ENCODE measurements at regions not wholly inside any gene's neighbourhood (a gene's known extent, or its start where the extent isn't known, plus 50 kb on each side); places are given as distances from the start of the nearest gene placed in this dataset.

DNA sequence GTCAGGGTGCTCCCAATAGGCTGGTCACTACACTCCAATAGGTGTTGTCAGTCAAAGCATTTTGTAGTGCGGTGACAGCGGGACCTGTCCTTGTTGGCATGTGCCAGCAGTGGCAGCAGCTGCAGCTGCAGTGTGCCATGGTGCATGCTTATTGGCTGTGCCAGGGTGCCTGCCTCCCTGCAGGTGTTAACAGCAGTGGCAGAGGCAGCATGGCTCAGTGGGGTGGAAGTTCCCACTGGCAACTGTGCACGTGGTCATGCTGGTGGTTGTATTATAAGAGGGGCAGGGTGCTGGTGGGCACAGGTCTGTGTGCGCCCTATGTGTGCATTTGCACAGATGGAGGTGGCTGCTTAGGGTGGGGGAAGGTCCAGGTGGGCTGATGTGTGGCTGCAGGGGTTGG is 133.7 kb upstream of the EDIL3 start:
- Histone ChIP-seq H2AK5ac (ENCODE audit: low read depth, low read length) (no peak overlapping the region), H4K91ac (ENCODE audit: low read depth, low read length, poor library complexity) (peak overlapping the region; percentile 46), H3K27ac (replicated peaks; ENCODE audit: low read length) (no peak overlapping the region), H3K36me3 (replicated peaks in 1 of 2; ENCODE audit: control insufficient read depth in 2 of 2, insufficient read depth in 2 of 2, low read length in 2 of 2) (no peaks in the 10 kb centered on the region), H3K4ac (ENCODE audit: low read length) (no peak overlapping the region), H3K9me3 (replicated peaks in 1 of 2; ENCODE audit: control insufficient read depth in 2 of 2, insufficient read depth in 1 of 2, low read depth in 1 of 2, low read length in 2 of 2) (no peaks in the 10 kb centered on the region), H3K18ac (ENCODE audit: low read length) (peak overlapping the region; percentile 55), H3K27me3 (ENCODE audit: control insufficient read depth in 3 of 3, insufficient read depth in 3 of 3, low read depth in 1 of 3, low read length in 3 of 3) (no peaks in the 10 kb centered on the region), H3K14ac (ENCODE audit: low read length) (no peak overlapping the region), H3K4me3 (ENCODE audit: low read length in 2 of 2) (peak overlapping the region in 1 of 2 donors; percentile 30), H2BK15ac (ENCODE audit: low read length) (no peak overlapping the region), H2BK120ac (ENCODE audit: low read depth, low read length) (no peak overlapping the region), H3K4me1 (ENCODE audit: control insufficient read depth in 2 of 2, insufficient read depth in 1 of 2, low read depth in 1 of 2, low read length in 2 of 2) (no peaks in the 10 kb centered on the region), H2AFZ (ENCODE audit: low read length) (no peak overlapping the region), H3K23ac (ENCODE audit: low read depth, low read length, poor library complexity) (peak overlapping the region; percentile 5), H2BK5ac (ENCODE audit: low read length) (no peak overlapping the region), H3K79me1 (ENCODE audit: low read depth, low read length) (no peaks in the 10 kb centered on the region), H2BK12ac (ENCODE audit: low read length) (no peak overlapping the region), H4K8ac (ENCODE audit: low read depth, low read length) (peak overlapping the region; percentile 7), H3K4me2 (ENCODE audit: insufficient read depth, low read length, poor library complexity, severe bottlenecking) (no peak overlapping the region), H3K9ac (ENCODE audit: low read depth, low read length, poor library complexity) (no peak overlapping the region)
- no CpG with 5 or more reads among the region's 4 CpGs for WGBS, 2 donors (ENCODE audit: extremely low coverage in 2 of 2, insufficient read length in 2 of 2, insufficient replicate concordance in 1 of 2)
- DNase-seq (ENCODE audit: low spot score) = no peak

- Histone ChIP-seq H3K27ac (replicated peaks; ENCODE audit: low read length) (no peak overlapping the region), H2AFZ (ENCODE audit: low read length) (no peak overlapping the region), H2BK12ac (ENCODE audit: low read length) (no peak overlapping the region), H3K36me3 (replicated peaks in 1 of 2; ENCODE audit: control insufficient read depth in 2 of 2, insufficient read depth in 2 of 2, low read length in 2 of 2) (no peaks in the 10 kb centered on the region), H3K4me1 (ENCODE audit: control insufficient read depth in 2 of 2, insufficient read depth in 1 of 2, low read depth in 1 of 2, low read length in 2 of 2) (no peaks in the 10 kb centered on the region), H3K23ac (ENCODE audit: low read depth, low read length, poor library complexity) (no peak overlapping the region), H2BK15ac (ENCODE audit: low read length) (no peak overlapping the region), H3K4me3 (ENCODE audit: low read length in 2 of 2) (no peak overlapping the region), H3K27me3 (ENCODE audit: control insufficient read depth in 3 of 3, insufficient read depth in 3 of 3, low read depth in 1 of 3, low read length in 3 of 3) (no peaks in the 10 kb centered on the region), H3K18ac (ENCODE audit: low read length) (no peak overlapping the region), H2BK5ac (ENCODE audit: low read length) (no peak overlapping the region), H3K4me2 (ENCODE audit: insufficient read depth, low read length, poor library complexity, severe bottlenecking) (no peak overlapping the region), H2AK5ac (ENCODE audit: low read depth, low read length) (no peak overlapping the region), H4K8ac (ENCODE audit: low read depth, low read length) (no peak overlapping the region), H4K91ac (ENCODE audit: low read depth, low read length, poor library complexity) (no peak overlapping the region), H3K14ac (ENCODE audit: low read length) (no peak overlapping the region), H3K79me1 (ENCODE audit: low read depth, low read length) (no peaks in the 10 kb centered on the region), H3K4ac (ENCODE audit: low read length) (no peak overlapping the region), H3K9me3 (replicated peaks in 1 of 2; ENCODE audit: control insufficient read depth in 2 of 2, insufficient read depth in 1 of 2, low read depth in 1 of 2, low read length in 2 of 2) (no peaks in the 10 kb centered on the region), H2BK120ac (ENCODE audit: low read depth, low read length) (no peak overlapping the region), H3K9ac (ENCODE audit: low read depth, low read length, poor library complexity) (no peak overlapping the region)
- DNase-seq (ENCODE audit: low spot score) = no peak
Measured at GRCh38 chr5:84506625-84507024, 121.9 kb upstream of the EDIL3 start.

DNA sequence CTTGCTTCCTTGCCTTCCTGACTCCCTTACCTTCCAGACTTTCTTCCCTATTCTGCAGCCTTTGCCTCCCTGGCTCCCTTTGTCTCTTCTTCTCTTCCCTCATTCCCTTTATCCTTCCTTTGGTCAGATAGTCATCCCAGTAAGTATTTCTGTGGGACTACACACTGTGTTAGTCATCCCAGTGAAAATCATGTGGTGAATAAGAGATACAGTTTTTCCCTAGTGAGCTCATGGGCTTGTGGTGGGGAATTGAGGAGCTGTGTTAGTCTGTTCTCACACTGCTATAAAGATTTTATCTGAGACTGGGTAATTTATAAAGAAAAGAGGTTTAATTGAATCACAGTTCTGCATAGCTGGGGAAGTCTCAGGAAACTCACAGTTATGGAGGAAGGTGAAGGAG is 109.8 kb upstream of the EDIL3 start:
- Histone ChIP-seq H2BK120ac (ENCODE audit: low read depth, low read length) (no peak overlapping the region), H2BK5ac (ENCODE audit: low read length) (no peak overlapping the region), H3K14ac (ENCODE audit: low read length) (no peak overlapping the region), H2AK5ac (ENCODE audit: low read depth, low read length) (no peak overlapping the region), H4K91ac (ENCODE audit: low read depth, low read length, poor library complexity) (no peak overlapping the region), H3K23ac (ENCODE audit: low read depth, low read length, poor library complexity) (no peak overlapping the region), H2BK12ac (ENCODE audit: low read length) (no peak overlapping the region), H3K4me2 (ENCODE audit: insufficient read depth, low read length, poor library complexity, severe bottlenecking) (no peak overlapping the region), H3K9ac (ENCODE audit: low read depth, low read length, poor library complexity) (no peak overlapping the region), H3K27ac (replicated peaks; ENCODE audit: low read length) (no peak overlapping the region), H2AFZ (ENCODE audit: low read length) (no peak overlapping the region), H3K4ac (ENCODE audit: low read length) (no peak overlapping the region), H2BK15ac (ENCODE audit: low read length) (no peak overlapping the region), H3K36me3 (replicated peaks in 1 of 2; ENCODE audit: control insufficient read depth in 2 of 2, insufficient read depth in 2 of 2, low read length in 2 of 2) (no peaks in the 10 kb centered on the region), H3K79me1 (ENCODE audit: low read depth, low read length) (no peaks in the 10 kb centered on the region), H4K8ac (ENCODE audit: low read depth, low read length) (no peak overlapping the region), H3K9me3 (replicated peaks in 1 of 2; ENCODE audit: control insufficient read depth in 2 of 2, insufficient read depth in 1 of 2, low read depth in 1 of 2, low read length in 2 of 2) (no peaks in the 10 kb centered on the region), H3K18ac (ENCODE audit: low read length) (no peak overlapping the region), H3K27me3 (ENCODE audit: control insufficient read depth in 3 of 3, insufficient read depth in 3 of 3, low read depth in 1 of 3, low read length in 3 of 3) (no peaks in the 10 kb centered on the region), H3K4me3 (ENCODE audit: low read length in 2 of 2) (no peak overlapping the region), H3K4me1 (ENCODE audit: control insufficient read depth in 2 of 2, insufficient read depth in 1 of 2, low read depth in 1 of 2, low read length in 2 of 2) (no peaks in the 10 kb centered on the region)
- DNase-seq (ENCODE audit: low spot score) = no peak

DNA sequence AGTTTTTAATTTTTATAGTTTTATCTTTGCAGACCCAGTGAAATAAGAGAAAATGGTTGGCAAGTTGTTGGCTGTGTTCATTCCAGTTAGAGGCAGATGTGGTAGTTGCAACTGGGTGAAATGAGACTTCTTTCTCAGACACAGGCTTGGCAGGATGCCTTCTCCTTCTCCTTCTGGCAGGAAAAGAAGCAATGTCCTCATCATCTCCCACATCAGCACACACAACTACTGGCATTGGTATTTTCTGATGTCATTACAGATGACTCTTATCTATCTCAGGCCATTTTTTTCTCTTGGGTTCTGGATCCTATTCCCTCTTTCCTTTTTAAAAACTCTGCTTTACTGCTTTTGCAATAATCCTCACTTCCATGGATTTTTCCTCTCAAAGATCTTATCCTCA is 103.3 kb upstream of the EDIL3 start:
- H3K14ac ChIP-seq (ENCODE audit: low read length) = no peak overlapping the region
- no peak overlapping the region for H4K8ac ChIP-seq (ENCODE audit: low read depth, low read length)
- no peaks in the 10 kb centered on the region for H3K9me3 ChIP-seq (replicated peaks in 1 of 2; ENCODE audit: control insufficient read depth in 2 of 2, insufficient read depth in 1 of 2, low read depth in 1 of 2, low read length in 2 of 2)
- H3K4me1 ChIP-seq (ENCODE audit: control insufficient read depth in 2 of 2, insufficient read depth in 1 of 2, low read depth in 1 of 2, low read length in 2 of 2) = no peaks in the 10 kb centered on the region
- H3K79me1 ChIP-seq (ENCODE audit: low read depth, low read length) = no peaks in the 10 kb centered on the region
- no peak overlapping the region for H3K4me3 ChIP-seq (ENCODE audit: low read length in 2 of 2)
- no peak overlapping the region for H3K18ac ChIP-seq (ENCODE audit: low read length)
- no peak overlapping the region for H2AFZ ChIP-seq (ENCODE audit: low read length)
- no peak overlapping the region for H2AK5ac ChIP-seq (ENCODE audit: low read depth, low read length)
- no peak overlapping the region for H2BK12ac ChIP-seq (ENCODE audit: low read length)
- H3K27me3 ChIP-seq (ENCODE audit: control insufficient read depth in 3 of 3, insufficient read depth in 3 of 3, low read depth in 1 of 3, low read length in 3 of 3) = no peaks in the 10 kb centered on the region
- H2BK5ac ChIP-seq (ENCODE audit: low read length) = no peak overlapping the region
- no peak overlapping the region for H4K91ac ChIP-seq (ENCODE audit: low read depth, low read length, poor library complexity)
- no peak overlapping the region for H3K4ac ChIP-seq (ENCODE audit: low read length)
- no peak overlapping the region for H2BK120ac ChIP-seq (ENCODE audit: low read depth, low read length)
- H3K36me3 ChIP-seq (replicated peaks in 1 of 2; ENCODE audit: control insufficient read depth in 2 of 2, insufficient read depth in 2 of 2, low read length in 2 of 2) = no peaks in the 10 kb centered on the region
- no peak overlapping the region for H3K9ac ChIP-seq (ENCODE audit: low read depth, low read length, poor library complexity)
- no peak for DNase-seq (ENCODE audit: low spot score)
- no peak overlapping the region for H2BK15ac ChIP-seq (ENCODE audit: low read length)
- H3K27ac ChIP-seq (replicated peaks; ENCODE audit: low read length) = no peak overlapping the region
- H3K23ac ChIP-seq (ENCODE audit: low read depth, low read length, poor library complexity) = no peak overlapping the region
- H3K4me2 ChIP-seq (ENCODE audit: insufficient read depth, low read length, poor library complexity, severe bottlenecking) = no peak overlapping the region
